Endodermal cell (in vitro differentiated cells): ENCODE measurements at regions not wholly inside any gene's neighbourhood (a gene's known extent, or its start where the extent isn't known, plus 50 kb on each side); places are given as distances from the start of the nearest gene placed in this dataset.

Experiments
- DNase-seq: peaks from one replicate; pipeline ENCODE4 v3.0.0-alpha.2; 2017
- H3K27ac ChIP-seq: 2 replicates; pipeline ENCODE4 v1.5.1; 2013; ENCODE audit warnings: mild to moderate bottlenecking, low read depth, low read length, moderate library complexity
- H3K27me3 ChIP-seq: 2 replicates; pipeline ENCODE4 v1.6.1; 2013; ENCODE audit warnings: mild to moderate bottlenecking, low read length, moderate library complexity; ENCODE audit not compliant: insufficient read depth, control insufficient read depth, poor library complexity, severe bottlenecking
- H3K36me3 ChIP-seq: 2 replicates; pipeline ENCODE4 v1.7.0; 2013; ENCODE audit warnings: mild to moderate bottlenecking, low read length, moderate library complexity; ENCODE audit not compliant: control insufficient read depth, insufficient read depth
- H3K4me1 ChIP-seq: one replicate; pipeline ENCODE4 v1.7.0; 2013; ENCODE audit warnings: low read length; ENCODE audit not compliant: control insufficient read depth, insufficient read depth
- H3K4me3 ChIP-seq: 2 replicates; pipeline ENCODE4 v1.5.1; 2013; ENCODE audit warnings: mild to moderate bottlenecking, low read length, moderate library complexity
- H3K9ac ChIP-seq: 2 replicates; pipeline ENCODE4 v1.6.1; 2013; ENCODE audit warnings: mild to moderate bottlenecking, low read length, moderate library complexity; ENCODE audit not compliant: poor library complexity, severe bottlenecking; ENCODE audit errors: extremely low read depth
- H3K9me3 ChIP-seq: 2 replicates; pipeline ENCODE4 v1.6.1; 2013; ENCODE audit warnings: mild to moderate bottlenecking, low read length, moderate library complexity; ENCODE audit not compliant: control insufficient read depth
- H3K27ac Mint-ChIP-seq: 2 replicates; pipeline ENCODE4 v1.8.0; 2020; ENCODE audit warnings: mixed read lengths
- H3K27me3 Mint-ChIP-seq: 2 replicates; pipeline ENCODE4 v1.8.0; 2021; ENCODE audit warnings: mild to moderate bottlenecking, mixed read lengths; ENCODE audit not compliant: insufficient read depth
- H3K36me3 Mint-ChIP-seq: 2 replicates; pipeline ENCODE4 v1.8.0; 2020; ENCODE audit warnings: low read depth, mixed read lengths
- H3K4me1 Mint-ChIP-seq: 2 replicates; pipeline ENCODE4 v1.8.0; 2020; ENCODE audit warnings: mixed read lengths
- H3K4me3 Mint-ChIP-seq: 2 replicates; pipeline ENCODE4 v1.8.0; 2020; ENCODE audit warnings: mild to moderate bottlenecking, moderate library complexity, mixed read lengths
- H3K9me3 Mint-ChIP-seq: 2 replicates; pipeline ENCODE4 v1.8.0; 2020; ENCODE audit warnings: mild to moderate bottlenecking, mixed read lengths
- CTCF ChIP-seq: fragments of 200-600 bp; sonication (generic); conservative IDR thresholded peaks from 2 replicates; pipeline ENCODE4 v1.5.0; 2021; ENCODE audit warnings: antibody characterized with exemption, mild to moderate bottlenecking
- WGBS, 2 experiments: methylation state at CpG; one replicate each; pipeline versions ENCODE4 v1.1.5 to v1.1.7; 2013; ENCODE audit warnings: missing lambda C conversion rate in 2 of 2, mixed read lengths in 1 of 2; ENCODE audit not compliant: insufficient coverage in 1 of 2, insufficient read length in 1 of 2; 5-methylcytosine and 5-hydroxymethylcytosine counted together

GRCh38 chr6:44500074-44500473, 112.6 kb downstream of the CDC5L start:
- no peak for DNase-seq
- Histone ChIP-seq H3K9ac (no peak overlapping the region), H3K27me3 (no peaks in the 10 kb centered on the region), H3K4me3 (no peak overlapping the region), H3K9me3 (no peaks in the 10 kb centered on the region), H3K36me3 (no peaks in the 10 kb centered on the region), H3K27ac (no peak overlapping the region), H3K4me1 (no peaks in the 10 kb centered on the region)
- peaks cover 4% of the 10 kb centered on the region for H3K27me3 Mint-ChIP-seq
- 90 to 95% methylated on average over 2 to 5 of the region's 6 CpGs for WGBS, 2 experiments
- TF ChIP-seq CTCF: no peak
- no peak overlapping the region for H3K4me3 Mint-ChIP-seq
- H3K4me1 Mint-ChIP-seq: no peaks in the 10 kb centered on the region
- H3K36me3 Mint-ChIP-seq: no peaks in the 10 kb centered on the region
- peaks cover 4% of the 10 kb centered on the region for H3K9me3 Mint-ChIP-seq
- H3K27ac Mint-ChIP-seq: no peak overlapping the region

- H3K4me1 ChIP-seq: no peaks in the 10 kb centered on the region
- Mint-ChIP-seq H3K4me3 (no peak overlapping the region), H3K4me1 (no peaks in the 10 kb centered on the region), H3K36me3 (no peaks in the 10 kb centered on the region), H3K27ac (no peak overlapping the region), H3K27me3 (no peaks in the 10 kb centered on the region), H3K9me3 (peaks cover 4% of the 10 kb centered on the region)
- TF ChIP-seq CTCF: no peak
- WGBS, 2 experiments: 95 to 100% methylated on average over 3 of the region's 4 CpGs
- H3K9ac ChIP-seq: no peak overlapping the region
- no peaks in the 10 kb centered on the region for H3K27me3 ChIP-seq
- no peaks in the 10 kb centered on the region for H3K36me3 ChIP-seq
- no peak overlapping the region for H3K4me3 ChIP-seq
- DNase-seq: no peak
- H3K27ac ChIP-seq: no peak overlapping the region
- no peaks in the 10 kb centered on the region for H3K9me3 ChIP-seq
Measured at GRCh38 chr6:44503471-44503870, 116.0 kb downstream of the CDC5L start.

- Mint-ChIP-seq H3K36me3 (no peaks in the 10 kb centered on the region), H3K9me3 (peaks cover 4% of the 10 kb centered on the region), H3K4me1 (no peaks in the 10 kb centered on the region), H3K27ac (no peak overlapping the region), H3K27me3 (no peaks in the 10 kb centered on the region), H3K4me3 (no peak overlapping the region)
- no peak overlapping the region for H3K9ac ChIP-seq
- no peaks in the 10 kb centered on the region for H3K9me3 ChIP-seq
- no peak for TF ChIP-seq CTCF
- no peak for DNase-seq
- H3K27me3 ChIP-seq: no peaks in the 10 kb centered on the region
- no peak overlapping the region for H3K4me3 ChIP-seq
- H3K4me1 ChIP-seq: no peaks in the 10 kb centered on the region
- no peak overlapping the region for H3K27ac ChIP-seq
- WGBS, 2 experiments: 71 to 77% methylated on average over 3 to 5 of the region's 5 CpGs
- H3K36me3 ChIP-seq: no peaks in the 10 kb centered on the region
Measured at GRCh38 chr6:44504301-44504791, 116.8 kb downstream of the CDC5L start.
